CD14-positive monocyte (primary cell): ENCODE measurements at regions not wholly inside any gene's neighbourhood (a gene's known extent, or its start where the extent isn't known, plus 50 kb on each side); places are given as distances from the start of the nearest gene placed in this dataset.

Source experiments
- DNase-seq, 3 donors: peaks; one replicate each; pipeline ENCODE4 v3.0.0-alpha.2; 2011 to 2022
- H2AFZ ChIP-seq: 2 replicates; pipeline ENCODE4 v1.6.0; 2012; ENCODE audit warnings: mild to moderate bottlenecking, low read depth, low read length, inconsistent platforms; ENCODE audit not compliant: insufficient read depth, poor library complexity, severe bottlenecking
- H3K27ac ChIP-seq, 2 donors: 1 replicate in 1 of 2; 2 replicates in 1 of 2; pipeline ENCODE4 v1.5.1; 2012 to 2013; ENCODE audit warnings: low read length in 2 of 2, control low read depth in 1 of 2, inconsistent platforms in 1 of 2, low read depth in 1 of 2, mild to moderate bottlenecking in 1 of 2
- H3K27me3 ChIP-seq, 2 donors: one replicate each; pipeline versions ENCODE4 v1.6.0 to v1.6.1; 2011 to 2013; ENCODE audit warnings: low read length in 2 of 2; ENCODE audit not compliant: control insufficient read depth in 2 of 2, insufficient read depth in 2 of 2
- H3K36me3 ChIP-seq, 2 donors: replicated peaks in 1 of 2; 1 replicate in 1 of 2; 2 replicates in 1 of 2; pipeline versions ENCODE4 v1.5.1 to v1.6.1; 2012 to 2013; ENCODE audit warnings: low read length in 2 of 2, control low read depth in 1 of 2, inconsistent platforms in 1 of 2, mild to moderate bottlenecking in 1 of 2; ENCODE audit not compliant: insufficient read depth in 2 of 2, control insufficient read depth in 1 of 2
- H3K4me1 ChIP-seq, 2 donors: 1 replicate in 1 of 2; 2 replicates in 1 of 2; pipeline versions ENCODE4 v1.5.1 to v1.6.1; 2012 to 2013; ENCODE audit warnings: low read length in 2 of 2, control low read depth in 1 of 2, inconsistent platforms in 1 of 2, mild to moderate bottlenecking in 1 of 2, moderate library complexity in 1 of 2; ENCODE audit not compliant: insufficient read depth in 2 of 2, control insufficient read depth in 1 of 2
- H3K4me2 ChIP-seq: replicated peaks from 2 replicates; pipeline ENCODE3; 2012; ENCODE audit warnings: low read length, moderate library complexity, mild to moderate bottlenecking; ENCODE audit not compliant: poor library complexity, severe bottlenecking; ENCODE audit errors: extremely low read depth
- H3K4me3 ChIP-seq, 3 experiments: fragments of 200-600 bp in 1 of 3; sonication (generic) in 1 of 3; replicated peaks in 1 of 3; 1 replicate in 2 of 3; 2 replicates in 1 of 3; pipeline ENCODE4 v1.5.1; 2011 to 2013; ENCODE audit warnings: low read length in 3 of 3, mild to moderate bottlenecking in 3 of 3, control low read depth in 2 of 3, low read depth in 2 of 3, inconsistent platforms in 1 of 3, moderate library complexity in 1 of 3
- H3K79me2 ChIP-seq: 2 replicates; pipeline ENCODE4 v1.6.0; 2012; ENCODE audit warnings: mild to moderate bottlenecking, control low read depth, inconsistent platforms, low read length, moderate library complexity; ENCODE audit not compliant: insufficient read depth
- H3K9ac ChIP-seq: 2 replicates; pipeline ENCODE4 v1.6.0; 2017; ENCODE audit warnings: low read length, mild to moderate bottlenecking; ENCODE audit not compliant: insufficient read depth, poor library complexity, severe bottlenecking
- H3K9me3 ChIP-seq, 2 donors: replicated peaks in 1 of 2; 1 replicate in 1 of 2; 2 replicates in 1 of 2; pipeline versions ENCODE4 v1.5.1 to v1.6.1; 2012 to 2013; ENCODE audit warnings: low read length in 2 of 2, control low read depth in 1 of 2; ENCODE audit not compliant: control insufficient read depth in 1 of 2, insufficient read depth in 1 of 2
- H4K20me1 ChIP-seq: 2 replicates; pipeline ENCODE4 v1.6.0; 2012; ENCODE audit warnings: mild to moderate bottlenecking, low read length, control low read depth, moderate library complexity; ENCODE audit not compliant: insufficient read depth
- H3K27ac Mint-ChIP-seq, 7 donors: one replicate each; pipeline ENCODE4 v1.8.0; 2020; ENCODE audit warnings: mild to moderate bottlenecking in 7 of 7, mixed read lengths in 7 of 7, moderate library complexity in 6 of 7, inconsistent platforms in 2 of 7
- H3K27me3 Mint-ChIP-seq, 3 donors: one replicate each; pipeline ENCODE4 v1.8.0; 2021 to 2022; ENCODE audit warnings: low read depth in 3 of 3, mild to moderate bottlenecking in 3 of 3, mixed read lengths in 3 of 3, moderate library complexity in 3 of 3, inconsistent platforms in 1 of 3
- H3K36me3 Mint-ChIP-seq, 2 donors: one replicate each; pipeline ENCODE4 v1.8.0; 2020; ENCODE audit warnings: mixed read lengths in 2 of 2, inconsistent platforms in 1 of 2, mild to moderate bottlenecking in 1 of 2
- H3K4me1 Mint-ChIP-seq: one replicate; pipeline ENCODE4 v1.8.0; 2020; ENCODE audit warnings: mild to moderate bottlenecking, mixed read lengths
- H3K4me3 Mint-ChIP-seq, 2 donors: one replicate each; pipeline ENCODE4 v1.8.0; 2020; ENCODE audit warnings: mild to moderate bottlenecking in 2 of 2, mixed read lengths in 2 of 2, moderate library complexity in 1 of 2
- H3K9me3 Mint-ChIP-seq, 7 donors: one replicate each; pipeline ENCODE4 v1.8.0; 2020 to 2022; ENCODE audit warnings: mixed read lengths in 7 of 7, mild to moderate bottlenecking in 6 of 7, moderate library complexity in 6 of 7, inconsistent platforms in 2 of 7
- CTCF ChIP-seq: fragments of 200-600 bp; IDR thresholded peaks from one replicate; pipeline ENCODE4 v1.8.0; 2022; ENCODE audit warnings: antibody characterized with exemption, mild to moderate bottlenecking
- WGBS: methylation state at CpG from one replicate; pipeline ENCODE4 v1.1.5; 2013; ENCODE audit warnings: missing lambda C conversion rate; ENCODE audit not compliant: insufficient coverage; 5-methylcytosine and 5-hydroxymethylcytosine counted together
- intact Hi-C, 2 donors: fragments of 100-400 bp; cut with micrococcal nuclease; formaldehyde crosslinking; loops; one replicate each; pipeline versions ENCODE4 v1.15.0 to v1.15.1; 2023

GRCh38 chr3:118587037-118587741 lies 447.5 kb downstream of the IGSF11 start:
- Histone ChIP-seq H3K9ac (no peak overlapping the region), H3K4me2 (no peak overlapping the region), H2AFZ (no peak overlapping the region), H3K9me3 (peaks cover 0 to 10% of the 10 kb centered on the region in 2 donors), H3K27me3 (no peaks in the 10 kb centered on the region), H3K36me3 (no peaks in the 10 kb centered on the region), H4K20me1 (no peaks in the 10 kb centered on the region), H3K4me1 (no peaks in the 10 kb centered on the region), H3K79me2 (no peaks in the 10 kb centered on the region), H3K27ac (no peak overlapping the region), H3K4me3 (no peak overlapping the region)
- DNase-seq = no peak
- intact Hi-C loops = no loop called here
- WGBS = 100% methylated on average over 1 of the region's 2 CpGs
- Mint-ChIP-seq H3K27me3 (peaks cover 0 to 2% (median 0%) of the 10 kb centered on the region in 3 donors), H3K4me1 (no peaks in the 10 kb centered on the region), H3K9me3 (peaks cover 0 to 3% (median 0%) of the 10 kb centered on the region in 7 donors), H3K27ac (no peak overlapping the region), H3K36me3 (no peaks in the 10 kb centered on the region), H3K4me3 (no peak overlapping the region)
- TF ChIP-seq CTCF = no peak

- no peak overlapping the region for H3K27ac ChIP-seq
- H3K36me3 ChIP-seq = no peaks in the 10 kb centered on the region
- H3K9ac ChIP-seq = no peak overlapping the region
- no peaks in the 10 kb centered on the region for H3K27me3 ChIP-seq
- DNase-seq = no peak
- peaks cover 0 to 8% (median 6%) of the 10 kb centered on the region in 7 donors for H3K9me3 Mint-ChIP-seq
- H2AFZ ChIP-seq = no peak overlapping the region
- no peak overlapping the region for H3K4me3 Mint-ChIP-seq
- H3K9me3 ChIP-seq = peaks cover 4 to 6% of the 10 kb centered on the region in 2 donors
- H3K4me3 ChIP-seq = no peak overlapping the region
- H3K36me3 Mint-ChIP-seq = no peaks in the 10 kb centered on the region
- H3K4me1 Mint-ChIP-seq = no peaks in the 10 kb centered on the region
- no peaks in the 10 kb centered on the region for H3K4me1 ChIP-seq
- peaks cover 0 to 2% (median 0%) of the 10 kb centered on the region in 3 donors for H3K27me3 Mint-ChIP-seq
- H3K27ac Mint-ChIP-seq = no peak overlapping the region
- intact Hi-C loops = no loop called here
- no peak for TF ChIP-seq CTCF
- H3K79me2 ChIP-seq = no peaks in the 10 kb centered on the region
- no peaks in the 10 kb centered on the region for H4K20me1 ChIP-seq
- no peak overlapping the region for H3K4me2 ChIP-seq
These were observed 446.8 kb downstream of the IGSF11 start for GRCh38 chr3:118587847-118588246.
